ENCODE measurements at regions not wholly inside any gene's neighbourhood (a gene's known extent, or its start where the extent isn't known, plus 50 kb on each side); places are given as distances from the start of the nearest gene placed in this dataset.

DNA sequence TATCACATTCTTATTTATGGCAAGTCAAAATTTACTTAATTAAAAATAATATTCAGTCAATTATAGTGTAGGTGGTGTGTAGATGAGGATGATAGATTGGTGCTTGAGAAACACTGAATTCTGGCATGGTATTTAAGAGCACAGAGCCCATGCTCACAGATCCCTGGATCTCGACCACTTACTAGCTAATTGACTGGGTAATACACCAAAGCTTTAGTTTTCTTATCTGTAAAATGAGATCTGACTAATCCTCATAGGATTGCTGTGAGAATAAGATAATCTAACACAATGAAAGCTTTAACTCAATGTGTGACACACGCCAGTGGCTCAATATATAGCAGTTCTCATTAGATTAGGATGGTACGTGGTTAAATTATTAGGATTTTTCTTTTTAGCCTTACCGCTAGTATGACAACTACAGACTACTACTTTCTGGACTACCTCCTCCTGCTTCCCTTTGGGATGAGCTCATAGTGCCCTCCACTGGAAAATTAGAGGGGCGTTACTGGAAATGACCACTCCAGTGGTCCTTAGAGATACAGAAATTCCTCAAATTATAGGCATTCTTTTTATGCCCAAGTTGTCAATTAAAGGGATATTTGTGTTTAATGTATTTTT is 482.8 kb upstream of the TBX3 start:
- Histone ChIP-seq H3K9me3 (no peaks in the 10 kb centered on the region), H3K4me3 (no peak overlapping the region), H3K4me1 (no peaks in the 10 kb centered on the region), H3K36me3 (no peaks in the 10 kb centered on the region), H3K27ac (no peak overlapping the region), H3K27me3 (no peaks in the 10 kb centered on the region)
- ATAC-seq (no peak), DNase-seq (no peak)
- in situ Hi-C loops (cut with MboI; ENCODE audit: low sequenced_read_pairs in 4 of 4): no loop called here
- TF ChIP-seq POLR2A (IDR thresholded peaks at IDR 0.05): no peak
- TF ChIP-seq, protein P1, sequence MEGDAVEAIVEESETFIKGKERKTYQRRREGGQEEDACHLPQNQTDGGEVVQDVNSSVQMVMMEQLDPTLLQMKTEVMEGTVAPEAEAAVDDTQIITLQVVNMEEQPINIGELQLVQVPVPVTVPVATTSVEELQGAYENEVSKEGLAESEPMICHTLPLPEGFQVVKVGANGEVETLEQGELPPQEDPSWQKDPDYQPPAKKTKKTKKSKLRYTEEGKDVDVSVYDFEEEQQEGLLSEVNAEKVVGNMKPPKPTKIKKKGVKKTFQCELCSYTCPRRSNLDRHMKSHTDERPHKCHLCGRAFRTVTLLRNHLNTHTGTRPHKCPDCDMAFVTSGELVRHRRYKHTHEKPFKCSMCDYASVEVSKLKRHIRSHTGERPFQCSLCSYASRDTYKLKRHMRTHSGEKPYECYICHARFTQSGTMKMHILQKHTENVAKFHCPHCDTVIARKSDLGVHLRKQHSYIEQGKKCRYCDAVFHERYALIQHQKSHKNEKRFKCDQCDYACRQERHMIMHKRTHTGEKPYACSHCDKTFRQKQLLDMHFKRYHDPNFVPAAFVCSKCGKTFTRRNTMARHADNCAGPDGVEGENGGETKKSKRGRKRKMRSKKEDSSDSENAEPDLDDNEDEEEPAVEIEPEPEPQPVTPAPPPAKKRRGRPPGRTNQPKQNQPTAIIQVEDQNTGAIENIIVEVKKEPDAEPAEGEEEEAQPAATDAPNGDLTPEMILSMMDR (IDR thresholded peaks at IDR 0.05 in 4 of 5, conservative IDR thresholded peaks at IDR 0.05 in 1 of 5): peak in 1 of 5 experiments; percentile 16
- intact Hi-C loops (cut with DNase I; ENCODE audit: low total_unique reads): no loop called here

DNA sequence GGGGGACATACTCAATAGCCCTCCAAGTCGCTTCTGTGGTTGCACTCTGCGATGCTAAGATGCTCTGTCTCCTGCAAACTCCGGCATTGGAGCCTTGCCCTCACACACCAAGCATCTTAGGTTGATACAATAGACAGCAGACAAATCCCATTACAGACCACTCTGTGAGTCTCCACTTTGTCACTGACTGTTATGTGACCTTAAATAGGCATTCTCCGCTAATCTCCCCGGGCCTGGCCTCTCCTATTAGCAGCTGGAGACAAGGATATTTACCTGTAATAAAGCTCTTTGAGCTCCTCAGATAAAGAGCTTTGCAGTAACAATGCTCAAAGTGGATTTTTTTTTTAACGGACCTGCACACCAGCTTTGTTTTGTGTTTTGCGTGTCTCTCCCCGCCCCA is 479.7 kb upstream of the TBX3 start:
- Histone ChIP-seq H3K27ac (no peak overlapping the region), H3K4me1 (no peaks in the 10 kb centered on the region), H3K36me3 (no peaks in the 10 kb centered on the region), H3K9me3 (no peaks in the 10 kb centered on the region), H3K4me3 (no peak overlapping the region), H3K27me3 (no peaks in the 10 kb centered on the region)
- TF ChIP-seq, protein P1 (IDR thresholded peaks at IDR 0.05 in 4 of 5, conservative IDR thresholded peaks at IDR 0.05 in 1 of 5): no peak
- TF ChIP-seq POLR2A (IDR thresholded peaks at IDR 0.05): no peak
- in situ Hi-C loops (cut with MboI; ENCODE audit: low sequenced_read_pairs in 4 of 4): no loop called here
- intact Hi-C loops (cut with DNase I; ENCODE audit: low total_unique reads): no loop called here
- no peak for ATAC-seq
- DNase-seq: no peak

DNA sequence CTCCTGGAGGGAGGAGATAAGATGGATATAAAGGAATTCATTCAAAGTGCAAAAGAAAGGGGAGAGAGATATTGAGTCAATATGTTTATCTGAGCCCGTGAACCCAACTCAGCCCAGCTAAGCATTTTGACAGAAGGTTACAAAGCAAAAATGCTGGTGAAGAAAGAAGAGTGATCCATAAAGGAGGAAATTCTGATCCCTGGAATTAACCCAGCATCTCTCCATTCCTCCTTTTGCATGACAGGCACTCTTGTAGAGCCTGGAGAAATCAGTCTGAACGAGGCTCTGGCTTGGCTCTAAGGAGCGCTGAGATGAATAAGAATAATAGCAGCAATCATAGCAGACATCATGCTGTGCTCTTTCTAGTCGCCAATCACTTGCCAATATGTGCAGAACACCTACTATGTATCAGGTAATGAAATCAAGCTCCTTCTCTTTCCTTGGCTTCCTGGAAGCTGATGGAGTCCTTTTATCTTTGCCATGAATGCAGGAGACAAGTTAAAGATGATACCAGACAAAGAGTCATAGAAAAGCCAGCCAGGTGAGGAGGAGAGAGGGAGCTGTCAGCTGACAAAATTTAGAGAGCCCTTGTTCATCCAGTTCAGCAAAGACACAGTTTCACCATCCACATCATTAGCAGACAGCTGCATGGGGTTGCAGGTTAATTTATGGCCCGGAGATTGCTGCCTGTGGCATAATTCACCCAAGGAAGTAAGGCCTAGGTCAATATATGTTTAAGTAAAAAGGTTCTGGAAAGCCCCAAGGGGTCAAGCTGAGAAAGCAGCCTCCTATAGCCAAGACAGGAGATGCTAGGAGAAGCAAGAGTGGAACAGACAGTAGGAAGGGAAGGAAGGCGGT is 476.5 kb upstream of the TBX3 start:
- no peaks in the 10 kb centered on the region for H3K4me1 ChIP-seq
- no peak overlapping the region for H3K27ac ChIP-seq
- DNase-seq (no peak), ATAC-seq (no peak)
- no peaks in the 10 kb centered on the region for H3K9me3 ChIP-seq
- no peak overlapping the region for H3K4me3 ChIP-seq
- intact Hi-C loops (cut with DNase I; ENCODE audit: low total_unique reads): no loop called here
- TF ChIP-seq, protein P1 (IDR thresholded peaks at IDR 0.05 in 4 of 5, conservative IDR thresholded peaks at IDR 0.05 in 1 of 5): no peak
- no peak for TF ChIP-seq POLR2A (IDR thresholded peaks at IDR 0.05)
- in situ Hi-C loops (cut with MboI; ENCODE audit: low sequenced_read_pairs in 4 of 4): no loop called here
- no peaks in the 10 kb centered on the region for H3K27me3 ChIP-seq
- H3K36me3 ChIP-seq: no peaks in the 10 kb centered on the region

DNA sequence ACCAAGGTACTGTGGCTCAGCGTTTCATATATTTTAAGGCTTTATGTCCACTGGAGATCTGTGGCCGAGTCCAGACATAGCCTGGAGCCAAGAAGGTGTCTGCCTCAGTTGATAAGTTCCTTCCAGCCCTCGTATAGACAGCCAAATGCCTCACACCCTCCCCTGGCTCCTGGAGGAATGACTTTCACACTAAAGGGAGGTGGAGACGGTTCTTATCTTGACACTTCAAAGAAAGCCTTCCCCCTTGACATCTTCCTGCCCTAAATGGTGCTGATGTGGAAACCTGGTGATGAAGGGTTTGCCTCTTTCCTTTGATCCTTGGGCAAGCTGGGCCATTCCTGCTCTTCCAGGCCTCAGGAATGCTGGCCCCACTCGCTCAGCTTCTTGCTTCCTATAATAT is 474.8 kb upstream of the TBX3 start:
- no peaks in the 10 kb centered on the region for H3K4me1 ChIP-seq
- intact Hi-C loops (cut with DNase I; ENCODE audit: low total_unique reads): no loop called here
- in situ Hi-C loops (cut with MboI; ENCODE audit: low sequenced_read_pairs in 4 of 4): no loop called here
- H3K36me3 ChIP-seq: no peaks in the 10 kb centered on the region
- no peak overlapping the region for H3K27ac ChIP-seq
- DNase-seq (no peak), ATAC-seq (no peak)
- no peaks in the 10 kb centered on the region for H3K27me3 ChIP-seq
- H3K4me3 ChIP-seq: no peak overlapping the region
- no peak for TF ChIP-seq POLR2A (IDR thresholded peaks at IDR 0.05)
- TF ChIP-seq, protein P1 (IDR thresholded peaks at IDR 0.05 in 4 of 5, conservative IDR thresholded peaks at IDR 0.05 in 1 of 5): no peak
- H3K9me3 ChIP-seq: no peaks in the 10 kb centered on the region

Data from gastrocnemius medialis (tissue), 4 donors.